ENCODE measurements at regions not wholly inside any gene's neighbourhood (a gene's known extent, or its start where the extent isn't known, plus 50 kb on each side); places are given as distances from the start of the nearest gene placed in this dataset.

GRCh38 chr18:38257661-38258060, 692.1 kb upstream of the CELF4 start:
- TF ChIP-seq, protein P1, sequence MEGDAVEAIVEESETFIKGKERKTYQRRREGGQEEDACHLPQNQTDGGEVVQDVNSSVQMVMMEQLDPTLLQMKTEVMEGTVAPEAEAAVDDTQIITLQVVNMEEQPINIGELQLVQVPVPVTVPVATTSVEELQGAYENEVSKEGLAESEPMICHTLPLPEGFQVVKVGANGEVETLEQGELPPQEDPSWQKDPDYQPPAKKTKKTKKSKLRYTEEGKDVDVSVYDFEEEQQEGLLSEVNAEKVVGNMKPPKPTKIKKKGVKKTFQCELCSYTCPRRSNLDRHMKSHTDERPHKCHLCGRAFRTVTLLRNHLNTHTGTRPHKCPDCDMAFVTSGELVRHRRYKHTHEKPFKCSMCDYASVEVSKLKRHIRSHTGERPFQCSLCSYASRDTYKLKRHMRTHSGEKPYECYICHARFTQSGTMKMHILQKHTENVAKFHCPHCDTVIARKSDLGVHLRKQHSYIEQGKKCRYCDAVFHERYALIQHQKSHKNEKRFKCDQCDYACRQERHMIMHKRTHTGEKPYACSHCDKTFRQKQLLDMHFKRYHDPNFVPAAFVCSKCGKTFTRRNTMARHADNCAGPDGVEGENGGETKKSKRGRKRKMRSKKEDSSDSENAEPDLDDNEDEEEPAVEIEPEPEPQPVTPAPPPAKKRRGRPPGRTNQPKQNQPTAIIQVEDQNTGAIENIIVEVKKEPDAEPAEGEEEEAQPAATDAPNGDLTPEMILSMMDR (IDR thresholded peaks at IDR 0.05; ENCODE audit: low read depth, low read length) = no peak
- Histone ChIP-seq H3K36me3 (no peaks in the 10 kb centered on the region), H3K4me1 (ENCODE audit: low read depth) (no peaks in the 10 kb centered on the region), H3K27me3 (no peaks in the 10 kb centered on the region), H3K27ac (no peak overlapping the region), H3K4me3 (no peak overlapping the region), H3K9me3 (ENCODE audit: low read depth) (no peaks in the 10 kb centered on the region)
- no peak for DNase-seq (ENCODE audit: low read depth in 1 of 2, low spot score in 1 of 2)

DNA sequence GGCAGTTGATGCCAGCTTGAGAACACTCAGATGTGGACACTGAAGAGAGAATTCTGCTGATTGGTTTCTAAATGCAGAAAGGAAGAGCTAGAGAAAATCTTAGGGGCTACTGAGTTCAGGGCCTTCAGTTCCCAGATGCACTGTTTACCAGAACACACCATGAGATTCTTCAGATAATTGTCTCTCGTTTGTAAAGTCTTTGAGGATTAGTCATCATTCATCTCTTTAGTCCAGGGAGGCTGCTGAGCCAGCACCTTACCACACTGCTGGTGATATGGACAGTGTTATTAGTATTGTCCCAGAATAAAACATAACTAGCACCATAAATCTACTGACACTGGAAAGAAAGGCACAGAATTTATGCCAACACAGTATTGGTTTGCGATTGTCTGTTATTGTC, 690.8 kb upstream of the CELF4 start:
- Histone ChIP-seq H3K27me3 (no peaks in the 10 kb centered on the region), H3K27ac (no peak overlapping the region), H3K4me1 (ENCODE audit: low read depth) (no peaks in the 10 kb centered on the region), H3K36me3 (no peaks in the 10 kb centered on the region), H3K9me3 (ENCODE audit: low read depth) (no peaks in the 10 kb centered on the region), H3K4me3 (no peak overlapping the region)
- DNase-seq (ENCODE audit: low read depth in 1 of 2, low spot score in 1 of 2) = no peak
- TF ChIP-seq, protein P1 (IDR thresholded peaks at IDR 0.05; ENCODE audit: low read depth, low read length) = no peak

DNA sequence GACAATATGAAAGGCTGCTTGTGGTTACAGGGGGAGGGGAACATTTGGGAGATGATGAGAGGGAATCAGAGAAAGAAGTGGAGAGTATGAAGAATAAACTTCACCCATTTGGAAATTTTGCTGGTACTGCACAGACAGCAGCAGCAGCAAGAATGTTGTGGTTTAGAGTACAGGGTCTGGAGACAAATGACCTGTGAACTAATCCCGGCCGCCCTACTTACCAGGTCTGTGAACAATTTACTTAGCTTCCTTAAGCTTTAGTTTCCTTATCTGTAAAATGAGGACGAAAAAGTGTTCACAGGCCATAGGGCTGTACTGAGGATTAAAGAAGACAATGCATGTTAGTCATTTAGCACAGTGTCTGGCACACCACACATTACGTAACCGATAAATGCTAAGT, 685.4 kb upstream of the CELF4 start:
- TF ChIP-seq, protein P1 (IDR thresholded peaks at IDR 0.05; ENCODE audit: low read depth, low read length) = no peak
- H3K27me3 ChIP-seq = no peaks in the 10 kb centered on the region
- no peak overlapping the region for H3K27ac ChIP-seq
- no peaks in the 10 kb centered on the region for H3K36me3 ChIP-seq
- no peaks in the 10 kb centered on the region for H3K9me3 ChIP-seq (ENCODE audit: low read depth)
- no peak for DNase-seq (ENCODE audit: low read depth in 1 of 2, low spot score in 1 of 2)
- no peak overlapping the region for H3K4me3 ChIP-seq
- H3K4me1 ChIP-seq (ENCODE audit: low read depth) = no peaks in the 10 kb centered on the region

DNA sequence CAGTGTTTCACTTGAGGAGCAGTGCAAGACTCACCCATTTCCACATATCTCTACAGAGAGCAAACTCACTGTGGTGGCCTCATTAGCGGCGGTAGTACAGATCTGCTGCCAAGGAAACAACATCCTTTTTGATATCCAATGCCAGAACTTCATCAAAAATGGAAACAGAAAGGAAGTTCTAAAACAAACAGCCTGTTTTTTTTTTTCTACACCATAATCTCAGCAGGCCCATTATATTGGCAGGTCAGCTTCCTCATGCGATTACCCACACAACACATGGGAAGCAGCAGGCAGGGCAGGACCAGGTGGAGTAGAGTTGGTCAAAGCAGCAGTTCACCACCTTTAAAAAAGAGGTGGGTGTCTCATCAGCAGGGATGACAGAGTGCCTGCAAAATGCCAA, 678.9 kb upstream of the CELF4 start:
- TF ChIP-seq, protein P1 (IDR thresholded peaks at IDR 0.05; ENCODE audit: low read depth, low read length) = no peak
- no peak for DNase-seq (ENCODE audit: low read depth in 1 of 2, low spot score in 1 of 2)
- no peaks in the 10 kb centered on the region for H3K4me1 ChIP-seq (ENCODE audit: low read depth)
- no peak overlapping the region for H3K27ac ChIP-seq
- no peaks in the 10 kb centered on the region for H3K36me3 ChIP-seq
- H3K9me3 ChIP-seq (ENCODE audit: low read depth) = no peaks in the 10 kb centered on the region
- H3K27me3 ChIP-seq = no peaks in the 10 kb centered on the region
- no peak overlapping the region for H3K4me3 ChIP-seq

DNA sequence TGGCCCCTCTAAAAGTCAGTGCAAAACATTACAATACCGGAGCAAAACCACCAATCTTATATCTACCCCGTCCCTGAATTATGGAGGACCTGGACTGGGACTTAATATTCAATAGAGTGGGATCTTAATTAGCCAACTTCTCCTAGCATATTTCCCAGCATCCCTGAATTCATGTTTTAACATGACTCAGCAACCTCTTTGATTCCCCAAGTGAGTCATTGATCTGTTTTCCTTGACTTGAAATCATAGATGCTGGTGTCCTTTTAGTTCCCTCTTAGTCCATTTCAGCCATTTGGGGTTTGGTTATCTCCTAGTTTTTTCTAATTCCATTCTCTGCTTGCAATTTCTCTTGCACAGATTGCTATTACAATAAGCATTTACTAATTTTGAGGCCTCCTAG, 677.7 kb upstream of the CELF4 start:
- DNase-seq (ENCODE audit: low read depth in 1 of 2, low spot score in 1 of 2) = no peak
- TF ChIP-seq, protein P1 (IDR thresholded peaks at IDR 0.05; ENCODE audit: low read depth, low read length) = no peak
- no peaks in the 10 kb centered on the region for H3K36me3 ChIP-seq
- H3K4me1 ChIP-seq (ENCODE audit: low read depth) = no peaks in the 10 kb centered on the region
- H3K27ac ChIP-seq = no peak overlapping the region
- H3K27me3 ChIP-seq = no peaks in the 10 kb centered on the region
- H3K4me3 ChIP-seq = no peak overlapping the region
- no peaks in the 10 kb centered on the region for H3K9me3 ChIP-seq (ENCODE audit: low read depth)

- TF ChIP-seq, protein P1 (IDR thresholded peaks at IDR 0.05; ENCODE audit: low read depth, low read length) = no peak
- H3K36me3 ChIP-seq = no peaks in the 10 kb centered on the region
- H3K27ac ChIP-seq = no peak overlapping the region
- no peaks in the 10 kb centered on the region for H3K4me1 ChIP-seq (ENCODE audit: low read depth)
- H3K27me3 ChIP-seq = no peaks in the 10 kb centered on the region
- no peak for DNase-seq (ENCODE audit: low read depth in 1 of 2, low spot score in 1 of 2)
- no peak overlapping the region for H3K4me3 ChIP-seq
- no peaks in the 10 kb centered on the region for H3K9me3 ChIP-seq (ENCODE audit: low read depth)
Observed at GRCh38 chr18:38241736-38242135, 676.1 kb upstream of the CELF4 start.

All from cardiac muscle cell (in vitro differentiated cells and primary cell).